Ishikawa (cell line): ENCODE measurements at regions not wholly inside any gene's neighbourhood (a gene's known extent, or its start where the extent isn't known, plus 50 kb on each side); places are given as distances from the start of the nearest gene placed in this dataset.

Source experiments
- CEBPB ChIP-seq: IDR thresholded peaks from 2 replicates; pipeline ENCODE4 v1.6.1; 2012
- CREB1 ChIP-seq: IDR thresholded peaks from 2 replicates; pipeline ENCODE4 v1.6.1; 2012; ENCODE audit warnings: low read depth
- EP300 ChIP-seq: IDR thresholded peaks from 2 replicates; pipeline ENCODE4 v1.6.1; 2012; ENCODE audit warnings: borderline replicate concordance
- MAX ChIP-seq: IDR thresholded peaks from 2 replicates; pipeline ENCODE4 v1.6.1; 2012
- RAD21 ChIP-seq: IDR thresholded peaks from 2 replicates; pipeline ENCODE4 v1.6.1; 2012; ENCODE audit warnings: low read depth
- TAF1 ChIP-seq: IDR thresholded peaks from 2 replicates; pipeline ENCODE4 v1.6.1; 2012; ENCODE audit warnings: low read depth, mild to moderate bottlenecking
- YY1 ChIP-seq: IDR thresholded peaks from 2 replicates; pipeline ENCODE4 v1.6.1; 2012; ENCODE audit warnings: low read depth

- no peak for TF ChIP-seq CREB1
- TF ChIP-seq TAF1, result no peak
- no peak for TF ChIP-seq CEBPB
- no peak for TF ChIP-seq RAD21
- TF ChIP-seq YY1, result no peak
- TF ChIP-seq EP300, result no peak
- no peak for TF ChIP-seq MAX
Measured at GRCh38 chr4:133476063-133476462, 327.0 kb downstream of the PCDH10 start.
